ENCODE measurements at regions not wholly inside any gene's neighbourhood (a gene's known extent, or its start where the extent isn't known, plus 50 kb on each side); places are given as distances from the start of the nearest gene placed in this dataset.

DNA sequence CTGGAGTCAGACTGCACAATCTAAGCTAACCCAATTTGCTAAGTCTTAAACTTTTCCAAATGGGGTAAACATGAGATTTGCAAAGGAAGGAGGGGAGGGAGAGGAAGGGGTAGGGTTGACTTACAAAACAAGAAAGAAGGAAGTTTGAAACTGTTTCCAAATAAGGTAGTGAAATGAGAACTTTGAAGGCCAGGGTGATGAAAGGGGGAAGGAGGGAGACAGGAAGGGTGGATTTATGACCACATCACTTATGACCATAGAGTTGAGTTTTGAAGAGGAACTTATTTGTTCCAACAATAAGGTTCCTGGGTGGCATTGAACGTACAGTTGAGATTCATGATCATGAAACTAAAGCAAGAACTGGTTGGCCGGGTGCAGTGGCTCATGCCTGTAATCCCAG lies 72.5 kb upstream of the DAPK1 start:
- TF ChIP-seq CTCF (IDR thresholded peaks at IDR 0.05) (no peak), POLR2A (IDR thresholded peaks at IDR 0.05) (no peak)
